GM12875 (cell line): ENCODE measurements at regions not wholly inside any gene's neighbourhood (a gene's known extent, or its start where the extent isn't known, plus 50 kb on each side); places are given as distances from the start of the nearest gene placed in this dataset.
"Not testable (repeated sequence)": the region's sequence is repeated elsewhere in the genome, so short reads cannot be mapped to it uniquely, and the experiment has no call there.

ENCODE experiments used
- H3K4me3 ChIP-seq: one replicate; pipeline ENCODE4 v1.5.1; 2011; ENCODE audit warnings: low read depth, low read length, control low read depth
- TF ChIP-seq, protein P1 (sequence below): IDR thresholded peaks from 2 replicates; pipeline ENCODE4 v1.5.1; 2011; ENCODE audit warnings: low read depth, mild to moderate bottlenecking, control low read depth, inconsistent platforms, low read length, moderate library complexity, borderline replicate concordance; ENCODE audit not compliant: insufficient read depth

GRCh38 chr6:140269591-140270165 is 895.2 kb upstream of the CITED2 start:
- no peak overlapping the region for H3K4me3 ChIP-seq
- TF ChIP-seq, protein P1, sequence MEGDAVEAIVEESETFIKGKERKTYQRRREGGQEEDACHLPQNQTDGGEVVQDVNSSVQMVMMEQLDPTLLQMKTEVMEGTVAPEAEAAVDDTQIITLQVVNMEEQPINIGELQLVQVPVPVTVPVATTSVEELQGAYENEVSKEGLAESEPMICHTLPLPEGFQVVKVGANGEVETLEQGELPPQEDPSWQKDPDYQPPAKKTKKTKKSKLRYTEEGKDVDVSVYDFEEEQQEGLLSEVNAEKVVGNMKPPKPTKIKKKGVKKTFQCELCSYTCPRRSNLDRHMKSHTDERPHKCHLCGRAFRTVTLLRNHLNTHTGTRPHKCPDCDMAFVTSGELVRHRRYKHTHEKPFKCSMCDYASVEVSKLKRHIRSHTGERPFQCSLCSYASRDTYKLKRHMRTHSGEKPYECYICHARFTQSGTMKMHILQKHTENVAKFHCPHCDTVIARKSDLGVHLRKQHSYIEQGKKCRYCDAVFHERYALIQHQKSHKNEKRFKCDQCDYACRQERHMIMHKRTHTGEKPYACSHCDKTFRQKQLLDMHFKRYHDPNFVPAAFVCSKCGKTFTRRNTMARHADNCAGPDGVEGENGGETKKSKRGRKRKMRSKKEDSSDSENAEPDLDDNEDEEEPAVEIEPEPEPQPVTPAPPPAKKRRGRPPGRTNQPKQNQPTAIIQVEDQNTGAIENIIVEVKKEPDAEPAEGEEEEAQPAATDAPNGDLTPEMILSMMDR: no peak

GRCh38 chr6:140264431-140264830 is 890.0 kb upstream of the CITED2 start:
- TF ChIP-seq, protein P1: no peak
- H3K4me3 ChIP-seq: no peak overlapping the region

DNA sequence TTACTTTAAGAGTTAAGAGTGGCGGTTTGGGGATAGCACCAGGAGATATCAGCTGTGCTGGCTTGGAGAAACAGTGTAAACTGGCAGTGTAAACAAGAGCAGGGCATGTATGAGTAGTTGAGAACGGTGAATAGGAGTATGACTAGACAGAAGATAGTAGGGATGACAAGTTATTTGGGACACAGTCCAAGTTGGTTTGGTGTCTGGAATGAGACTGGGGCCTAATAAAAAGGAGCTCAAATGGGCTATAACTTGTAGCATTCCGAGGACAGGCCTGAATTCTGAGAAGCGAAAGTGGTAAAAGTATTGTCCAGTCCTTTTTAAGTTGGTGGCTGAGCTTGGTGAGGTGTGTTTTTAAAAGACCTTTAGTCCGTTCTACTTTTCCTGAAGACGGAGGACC is 883.9 kb upstream of the CITED2 start:
- not testable (repeated sequence) for H3K4me3 ChIP-seq

- TF ChIP-seq, protein P1: no peak
- H3K4me3 ChIP-seq: no peak overlapping the region
Measured at GRCh38 chr6:140256248-140256647, 881.8 kb upstream of the CITED2 start.

- no peak overlapping the region for H3K4me3 ChIP-seq
- TF ChIP-seq, protein P1: no peak
Measured at GRCh38 chr6:140253096-140253495, 878.6 kb upstream of the CITED2 start.

DNA sequence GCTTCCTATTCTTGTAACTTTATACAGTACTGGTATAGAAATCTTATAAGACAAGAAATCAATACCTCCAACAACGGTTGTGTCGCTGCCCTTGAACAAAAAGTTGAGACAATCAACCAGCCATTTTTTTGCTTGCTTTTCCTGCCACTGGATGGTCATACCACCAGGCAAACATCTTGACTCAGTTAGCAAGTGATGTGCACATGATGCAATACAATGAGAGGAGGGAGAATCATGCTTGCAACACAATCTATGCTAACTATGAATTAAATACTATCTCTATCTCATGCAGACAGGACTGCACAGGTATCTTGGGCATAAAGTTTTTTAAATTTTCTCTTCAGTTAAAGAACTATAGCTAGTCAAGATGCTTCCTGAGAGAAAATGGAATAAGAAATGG is 877.7 kb upstream of the CITED2 start:
- TF ChIP-seq, protein P1: no peak
- H3K4me3 ChIP-seq: no peak overlapping the region

GRCh38 chr6:140245296-140246040 is 871.0 kb upstream of the CITED2 start:
- TF ChIP-seq, protein P1: no peak
- no peak overlapping the region for H3K4me3 ChIP-seq
